Coronary artery (tissue), 2 donors: ENCODE measurements at regions not wholly inside any gene's neighbourhood (a gene's known extent, or its start where the extent isn't known, plus 50 kb on each side); places are given as distances from the start of the nearest gene placed in this dataset.

Source experiments
- DNase-seq: peaks from one replicate; pipeline ENCODE4 v3.0.0-alpha.2; 2017; ENCODE audit warnings: low spot score
- H3K27ac ChIP-seq, 2 donors: fragments of 200-600 bp; sonication (generic); one replicate each; pipeline ENCODE4 v1.5.1; 2016 to 2019
- H3K4me3 ChIP-seq: fragments of 200-600 bp; sonication (generic); 2 replicates; pipeline ENCODE4 v1.5.1; 2016; ENCODE audit warnings: mild to moderate bottlenecking, moderate library complexity
- CTCF ChIP-seq: fragments of 200-600 bp; sonication (generic); IDR thresholded peaks from one replicate; pipeline ENCODE4 v1.5.1; 2019; ENCODE audit warnings: antibody characterized with exemption

GRCh38 chr20:17884307-17885003 is 84.1 kb downstream of the SNX5 start:
- no peak for TF ChIP-seq CTCF
- no peak overlapping the region for H3K4me3 ChIP-seq
- no peak for DNase-seq
- no peak overlapping the region for H3K27ac ChIP-seq

DNA sequence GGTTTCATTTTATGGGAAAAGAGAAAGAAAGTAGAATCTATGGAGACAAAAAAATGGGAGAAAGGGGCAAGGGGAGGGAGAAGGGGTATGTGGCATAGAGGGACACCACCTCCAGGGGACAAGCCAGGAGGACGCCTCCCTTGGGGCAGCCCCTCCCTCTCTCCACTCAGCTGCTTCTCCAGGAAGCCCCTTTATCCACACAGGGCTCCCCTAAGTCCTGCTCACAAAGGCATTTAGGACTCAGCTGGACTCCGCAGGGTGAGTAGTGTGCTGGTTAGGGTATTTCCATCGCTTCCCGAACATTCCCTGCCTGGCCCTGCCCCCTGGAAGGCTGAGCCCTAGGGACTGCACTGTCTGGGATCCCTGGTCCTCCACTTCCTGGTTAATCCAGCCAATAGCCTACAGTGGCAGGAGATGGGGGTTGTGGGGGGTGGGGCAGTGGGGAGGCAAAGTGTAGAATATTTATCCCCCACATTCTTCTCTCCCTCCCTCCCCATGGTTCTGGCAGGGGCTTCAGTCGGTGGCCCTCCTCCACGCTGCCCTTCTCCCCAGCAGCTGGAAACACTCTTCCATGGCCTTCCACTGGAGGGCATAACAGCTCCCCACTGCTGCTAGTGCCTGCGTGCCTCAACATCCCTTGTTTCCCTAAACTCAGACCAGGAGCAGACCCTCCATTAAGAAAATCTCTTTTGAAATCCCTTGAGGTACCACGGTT is 84.8 kb downstream of the SNX5 start:
- TF ChIP-seq CTCF = no peak
- Histone ChIP-seq H3K4me3 (no peak overlapping the region), H3K27ac (no peak overlapping the region)
- DNase-seq = no peak

GRCh38 chr20:17882834-17883591 is 85.6 kb downstream of the SNX5 start:
- no peak overlapping the region for H3K4me3 ChIP-seq
- H3K27ac ChIP-seq = no peak overlapping the region
- TF ChIP-seq CTCF = no peak
- no peak for DNase-seq

GRCh38 chr20:17882065-17882833 is 86.3 kb downstream of the SNX5 start:
- H3K27ac ChIP-seq = no peak overlapping the region
- H3K4me3 ChIP-seq = no peak overlapping the region
- no peak for TF ChIP-seq CTCF
- DNase-seq = no peak

- Histone ChIP-seq H3K27ac (no peak overlapping the region), H3K4me3 (no peak overlapping the region)
- TF ChIP-seq CTCF = no peak
- no peak for DNase-seq
These were observed 86.9 kb downstream of the SNX5 start for GRCh38 chr20:17881741-17882064.

- no peak for DNase-seq
- H3K27ac ChIP-seq = no peak overlapping the region
- no peak overlapping the region for H3K4me3 ChIP-seq
- no peak for TF ChIP-seq CTCF
These were observed 89.5 kb downstream of the SNX5 start for GRCh38 chr20:17878912-17879602.
